ENCODE measurements at regions not wholly inside any gene's neighbourhood (a gene's known extent, or its start where the extent isn't known, plus 50 kb on each side); places are given as distances from the start of the nearest gene placed in this dataset.

DNA sequence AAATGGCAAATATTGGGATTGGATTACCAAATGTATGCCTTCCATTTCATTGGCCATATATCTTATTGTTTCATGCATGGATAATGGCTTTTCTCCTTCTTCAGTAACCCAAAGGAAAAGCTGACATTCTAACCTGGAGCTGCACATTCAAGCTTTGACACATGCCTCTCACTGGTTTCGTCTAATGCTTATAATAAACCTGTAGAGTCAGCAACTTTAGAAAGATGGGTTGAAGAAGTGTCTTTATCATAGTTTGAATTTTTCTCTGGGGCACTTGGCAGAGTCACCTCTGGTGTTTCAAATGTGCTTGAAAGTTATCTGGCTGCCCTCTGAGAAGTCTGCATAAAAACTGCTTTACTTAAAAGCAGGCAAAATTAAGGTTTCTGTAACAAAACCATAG, 55.4 kb upstream of the GOLGA8A start:
- Histone ChIP-seq H4K91ac (replicated peaks; ENCODE audit: insufficient read length, low read length) (no peak overlapping the region), H3K4me3 (ENCODE audit: extremely low read depth in 1 of 4, insufficient read depth in 2 of 4, low read depth in 3 of 4, low read length in 4 of 4) (no peak overlapping the region), H3K23me2 (ENCODE audit: low read depth, low read length) (peaks cover 7% of the 10 kb centered on the region), H4K5ac (ENCODE audit: insufficient read length, low read depth, low read length) (no peak overlapping the region), H3K79me2 (ENCODE audit: control insufficient read depth in 1 of 2, insufficient read depth in 2 of 2, low read length in 2 of 2) (no peaks in the 10 kb centered on the region), H4K20me1 (replicated peaks in 1 of 2; ENCODE audit: control insufficient read depth in 1 of 2, insufficient read depth in 2 of 2, low read length in 2 of 2) (peaks cover 0 to 3% of the 10 kb centered on the region in 2 experiments), H3K14ac (ENCODE audit: insufficient read length) (no peak overlapping the region), H3K9ac (replicated peaks in 1 of 4; ENCODE audit: extremely low read depth in 1 of 4, low read depth in 3 of 4, low read length in 3 of 4) (no peak overlapping the region), H2BK20ac (ENCODE audit: low read length) (no peak overlapping the region), H3K36me3 (ENCODE audit: control insufficient read depth in 2 of 4, insufficient read depth in 4 of 4, low read length in 3 of 4) (no peaks in the 10 kb centered on the region), H3K4ac (replicated peaks; ENCODE audit: insufficient read length, low read depth, low read length) (no peak overlapping the region), H2AFZ (ENCODE audit: low read length) (no peak overlapping the region), H3K56ac (replicated peaks; ENCODE audit: insufficient read length, low read depth, low read length) (no peak overlapping the region), H3K27ac (ENCODE audit: low read depth, low read length) (no peak overlapping the region), H3K27me3 (replicated peaks in 1 of 4; ENCODE audit: control insufficient read depth in 3 of 4, extremely low read depth in 1 of 4, insufficient read depth in 3 of 4, low read length in 3 of 4) (peaks cover 22 to 47% (median 35%) of the 10 kb centered on the region in 4 experiments), H2BK5ac (ENCODE audit: low read depth, low read length) (no peak overlapping the region), H2BK12ac (ENCODE audit: low read depth, low read length) (no peak overlapping the region), H3K4me1 (replicated peaks in 1 of 4; ENCODE audit: control insufficient read depth in 3 of 4, insufficient read depth in 4 of 4, low read length in 3 of 4) (peaks cover 0 to 2% (median 0%) of the 10 kb centered on the region in 4 experiments; a peak in 2 of 7 replicates), H2BK15ac (ENCODE audit: low read length) (no peak overlapping the region), H3K79me1 (ENCODE audit: low read depth, low read length) (no peaks in the 10 kb centered on the region), H3K4me2 (ENCODE audit: insufficient read depth in 1 of 2, low read depth in 2 of 2, low read length in 2 of 2) (no peak overlapping the region), H3K23ac (ENCODE audit: insufficient read length) (no peak overlapping the region), H4K8ac (ENCODE audit: extremely low read depth, insufficient read depth, low read length) (no peak overlapping the region), H3K18ac (ENCODE audit: extremely low read depth, low read length) (no peak overlapping the region), H2AK5ac (ENCODE audit: low read depth, low read length) (no peak overlapping the region), H3K9me3 (ENCODE audit: insufficient read depth in 2 of 2, low read depth in 1 of 2, low read length in 1 of 2) (peaks cover 0 to 8% of the 10 kb centered on the region in 2 experiments; a peak in 1 of 4 replicates), H2BK120ac (replicated peaks; ENCODE audit: low read depth, low read length) (no peak overlapping the region)
- ChIA-PET POLR2A (ENCODE audit: partially characterized antibody) (no interaction called here), CTCF (ENCODE audit: partially characterized antibody) (interaction anchor here (0.6 kb wide), 1 partner anchor 542 kb away, joined by 3 read pairs; no protein-coding TSS in a partner anchor)
- FAIRE-seq (no peak), DNase-seq (ENCODE audit: low read depth in 1 of 2, low spot score in 2 of 2) (no peak)
- WGBS, 2 experiments (ENCODE audit: extremely low coverage in 1 of 2, insufficient coverage in 1 of 2, insufficient read length in 1 of 2, insufficient replicate concordance in 2 of 2, low coverage in 1 of 2, low lambda C conversion rate in 2 of 2, missing lambda C conversion rate in 1 of 2) = 77% methylated on average over 1 of the region's 1 CpG; no CpG with 5 or more reads in 1 of the 2 experiments
- TF ChIP-seq SIN3A (conservative IDR thresholded peaks at IDR 0.05 in 1 of 2, IDR thresholded peaks at IDR 0.05 in 1 of 2; ENCODE audit: low read depth in 1 of 2, low read length in 2 of 2) = no peak
- TF ChIP-seq, protein P1, sequence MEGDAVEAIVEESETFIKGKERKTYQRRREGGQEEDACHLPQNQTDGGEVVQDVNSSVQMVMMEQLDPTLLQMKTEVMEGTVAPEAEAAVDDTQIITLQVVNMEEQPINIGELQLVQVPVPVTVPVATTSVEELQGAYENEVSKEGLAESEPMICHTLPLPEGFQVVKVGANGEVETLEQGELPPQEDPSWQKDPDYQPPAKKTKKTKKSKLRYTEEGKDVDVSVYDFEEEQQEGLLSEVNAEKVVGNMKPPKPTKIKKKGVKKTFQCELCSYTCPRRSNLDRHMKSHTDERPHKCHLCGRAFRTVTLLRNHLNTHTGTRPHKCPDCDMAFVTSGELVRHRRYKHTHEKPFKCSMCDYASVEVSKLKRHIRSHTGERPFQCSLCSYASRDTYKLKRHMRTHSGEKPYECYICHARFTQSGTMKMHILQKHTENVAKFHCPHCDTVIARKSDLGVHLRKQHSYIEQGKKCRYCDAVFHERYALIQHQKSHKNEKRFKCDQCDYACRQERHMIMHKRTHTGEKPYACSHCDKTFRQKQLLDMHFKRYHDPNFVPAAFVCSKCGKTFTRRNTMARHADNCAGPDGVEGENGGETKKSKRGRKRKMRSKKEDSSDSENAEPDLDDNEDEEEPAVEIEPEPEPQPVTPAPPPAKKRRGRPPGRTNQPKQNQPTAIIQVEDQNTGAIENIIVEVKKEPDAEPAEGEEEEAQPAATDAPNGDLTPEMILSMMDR (IDR thresholded peaks at IDR 0.05; ENCODE audit: control extremely low read depth in 1 of 3, insufficient read depth in 1 of 3, low read depth in 1 of 3, low read length in 3 of 3) = no peak
- TF ChIP-seq TCF12 (IDR thresholded peaks at IDR 0.05; ENCODE audit: low read depth, low read length) = no peak
- no peak for TF ChIP-seq CBX8 (IDR thresholded peaks at IDR 0.05; ENCODE audit: borderline replicate concordance, low read depth, low read length)
- TF ChIP-seq, protein P2, sequence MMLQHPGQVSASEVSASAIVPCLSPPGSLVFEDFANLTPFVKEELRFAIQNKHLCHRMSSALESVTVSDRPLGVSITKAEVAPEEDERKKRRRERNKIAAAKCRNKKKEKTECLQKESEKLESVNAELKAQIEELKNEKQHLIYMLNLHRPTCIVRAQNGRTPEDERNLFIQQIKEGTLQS (IDR thresholded peaks at IDR 0.05; ENCODE audit: insufficient read depth, low read depth, low read length) = no peak
- TF ChIP-seq SP4 (IDR thresholded peaks at IDR 0.05; ENCODE audit: low read length) = no peak
- TF ChIP-seq POLR2AphosphoS5 (IDR thresholded peaks at IDR 0.05; ENCODE audit: low read depth, low read length) = no peak
- no peak for TF ChIP-seq NANOG (IDR thresholded peaks at IDR 0.05; ENCODE audit: insufficient read depth, low read depth, low read length, poor library complexity, severe bottlenecking)
- no peak for TF ChIP-seq JUN (IDR thresholded peaks at IDR 0.05; ENCODE audit: low read depth, low read length)
- TF ChIP-seq, protein P3, sequence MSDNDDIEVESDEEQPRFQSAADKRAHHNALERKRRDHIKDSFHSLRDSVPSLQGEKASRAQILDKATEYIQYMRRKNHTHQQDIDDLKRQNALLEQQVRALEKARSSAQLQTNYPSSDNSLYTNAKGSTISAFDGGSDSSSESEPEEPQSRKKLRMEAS (IDR thresholded peaks at IDR 0.05) = no peak
- TF ChIP-seq POU5F1 (IDR thresholded peaks at IDR 0.05; ENCODE audit: low read depth, low read length) = no peak

All from H1 (cell line).